RCC 7860 (cell line): ENCODE measurements at regions not wholly inside any gene's neighbourhood (a gene's known extent, or its start where the extent isn't known, plus 50 kb on each side); places are given as distances from the start of the nearest gene placed in this dataset.
"Not testable (repeated sequence)": the region's sequence is repeated elsewhere in the genome, so short reads cannot be mapped to it uniquely, and the experiment has no call there.

ENCODE experiments used
- DNase-seq: peaks from one replicate; pipeline ENCODE4 v3.0.0-alpha.2; 2015; ENCODE audit warnings: low spot score
- FAIRE-seq: peaks from 2 replicates; lab custom pipeline; 2012; peaks lifted over from hg19 to GRCh38; lab: Jason Lieb, UNC

- FAIRE-seq: no peak
Measured at GRCh38 chr3:163577271-163577670, 1501.0 kb downstream of the SI start.

GRCh38 chr3:163576314-163576713 lies 1502.0 kb downstream of the SI start:
- FAIRE-seq (no peak), DNase-seq (no peak)

More at GRCh38 chr3:163577271-163577670, 1501.0 kb downstream of the SI start:
- DNase-seq: no peak

DNA sequence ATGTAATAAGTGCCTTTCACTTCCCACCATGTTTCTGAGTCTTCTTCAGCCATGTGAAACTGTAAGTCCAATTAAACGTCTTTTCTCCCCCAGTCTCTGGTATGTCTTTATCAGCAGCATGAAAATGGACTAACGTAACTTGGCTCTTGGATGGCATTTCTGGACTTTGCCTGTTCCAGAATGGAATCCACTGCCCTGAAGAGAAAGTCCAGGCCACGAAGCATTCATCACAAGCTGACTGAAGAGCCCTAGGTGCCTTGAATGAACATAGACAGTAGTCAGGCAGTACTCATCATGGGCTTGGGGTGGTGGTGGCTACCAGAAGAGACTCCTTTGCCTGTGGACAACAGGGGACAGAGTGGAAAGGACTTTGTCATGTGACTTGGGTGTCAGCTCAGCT lies 1505.0 kb downstream of the SI start:
- no peak for DNase-seq
- no peak for FAIRE-seq

DNA sequence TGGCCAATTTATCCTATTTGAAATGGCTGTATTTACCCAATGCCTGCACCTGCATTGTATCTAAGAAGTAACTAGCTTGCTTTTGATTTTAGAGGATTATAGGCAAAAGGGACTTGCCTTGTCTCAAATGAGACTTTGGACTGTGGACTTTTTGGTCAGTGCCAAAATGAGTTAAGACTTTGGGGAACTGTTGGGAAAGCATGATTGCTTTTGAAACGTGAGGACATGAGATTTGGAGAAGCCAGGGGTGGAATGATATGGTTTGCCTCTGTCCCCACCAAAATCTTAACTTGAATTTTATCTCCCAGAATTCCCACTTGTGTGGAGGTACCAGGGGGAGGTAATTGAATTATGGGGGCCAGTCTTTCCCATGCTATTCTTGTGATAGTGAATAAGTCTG lies 1505.4 kb downstream of the SI start:
- FAIRE-seq (no peak), DNase-seq (no peak)

DNA sequence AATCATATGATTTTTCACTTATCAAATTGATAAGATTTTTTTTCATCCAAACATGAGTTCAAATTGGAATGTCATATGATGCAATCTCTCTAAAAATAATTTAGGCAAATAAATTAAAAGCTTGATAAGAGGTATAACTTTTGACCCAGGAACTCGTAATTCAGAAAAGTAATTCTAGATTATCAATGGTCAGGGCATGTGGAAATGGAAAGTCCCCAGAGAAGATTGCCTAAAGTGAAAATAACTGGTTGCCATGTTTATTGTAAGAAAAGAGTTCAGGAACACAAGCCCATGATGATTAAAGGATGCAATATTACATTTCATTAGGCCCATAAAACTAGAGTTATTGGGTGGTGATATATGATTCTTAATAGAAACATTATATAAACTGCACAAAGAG lies 1514.8 kb downstream of the SI start:
- DNase-seq (no peak), FAIRE-seq (no peak)

GRCh38 chr3:163562625-163563024 lies 1515.7 kb downstream of the SI start:
- no peak for FAIRE-seq
- no peak for DNase-seq

- FAIRE-seq: no peak
- no peak for DNase-seq
Measured at GRCh38 chr3:163561151-163561550, 1517.1 kb downstream of the SI start.

GRCh38 chr3:163560459-163560858 lies 1517.8 kb downstream of the SI start:
- no peak for FAIRE-seq

GRCh38 chr3:163556813-163557523 lies 1521.3 kb downstream of the SI start:
- FAIRE-seq (no peak), DNase-seq (no peak)

More at GRCh38 chr3:163560459-163560858, 1517.8 kb downstream of the SI start:
- no peak for DNase-seq

GRCh38 chr3:163555918-163556317 lies 1522.4 kb downstream of the SI start:
- DNase-seq: no peak
- peak; percentile 58 for FAIRE-seq

GRCh38 chr3:163552659-163552966 lies 1525.7 kb downstream of the SI start:
- FAIRE-seq: no peak

GRCh38 chr3:163551915-163552658 lies 1526.2 kb downstream of the SI start:
- not testable (repeated sequence) for FAIRE-seq, DNase-seq

More at GRCh38 chr3:163552659-163552966, 1525.7 kb downstream of the SI start:
- DNase-seq: no peak

GRCh38 chr3:163548015-163548414 lies 1530.3 kb downstream of the SI start:
- DNase-seq: no peak

DNA sequence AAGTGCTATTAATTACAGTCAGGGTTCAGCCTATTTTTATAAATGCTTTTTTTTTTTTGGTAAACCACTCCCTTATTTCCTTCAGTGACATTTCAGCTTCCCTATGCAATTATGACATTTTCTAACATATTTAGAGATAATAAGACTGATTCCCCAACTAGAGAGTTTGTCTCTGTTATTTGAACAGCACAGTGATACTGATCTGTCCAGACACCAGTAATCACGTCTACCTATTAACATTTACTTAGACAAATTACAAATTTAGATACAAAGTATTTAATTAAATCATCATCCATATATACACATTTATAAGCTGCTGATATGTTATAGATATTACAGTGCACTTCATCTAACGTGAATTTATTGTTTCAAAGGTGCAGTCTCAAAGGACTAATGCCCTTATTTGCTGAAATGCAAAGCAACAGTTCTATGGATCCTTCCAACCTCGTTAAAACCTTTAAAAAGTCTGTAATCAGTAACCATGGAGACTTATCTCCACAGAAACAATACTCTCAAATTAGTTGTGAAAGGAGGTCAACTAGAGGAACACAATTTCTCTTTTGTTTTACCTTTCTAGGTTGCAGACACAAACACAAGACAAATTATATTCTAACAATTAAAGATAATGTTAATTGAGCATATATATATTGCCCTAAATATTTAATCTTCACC lies 1531.1 kb downstream of the SI start:
- DNase-seq (no peak), FAIRE-seq (no peak)

More at GRCh38 chr3:163548015-163548414, 1530.3 kb downstream of the SI start:
- FAIRE-seq: no peak

DNA sequence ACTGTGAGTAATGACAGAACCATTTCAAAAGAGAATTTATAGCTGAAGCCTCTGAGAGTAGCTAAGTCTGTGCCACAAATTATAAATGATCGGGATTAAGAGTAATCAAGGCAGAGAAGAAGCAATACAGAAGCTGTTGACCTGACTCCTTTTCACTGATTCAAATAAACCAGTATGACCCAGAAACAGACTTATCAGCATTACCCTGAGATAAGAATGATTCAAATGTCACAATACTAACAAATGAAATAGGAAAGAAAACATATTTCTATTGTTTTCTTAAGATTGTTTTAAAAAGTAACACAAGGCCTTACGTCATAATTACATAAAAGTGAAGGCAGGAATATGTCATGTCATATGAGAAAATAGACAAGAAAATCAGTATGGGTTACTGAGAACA lies 1534.6 kb downstream of the SI start:
- DNase-seq (no peak), FAIRE-seq (no peak)

DNA sequence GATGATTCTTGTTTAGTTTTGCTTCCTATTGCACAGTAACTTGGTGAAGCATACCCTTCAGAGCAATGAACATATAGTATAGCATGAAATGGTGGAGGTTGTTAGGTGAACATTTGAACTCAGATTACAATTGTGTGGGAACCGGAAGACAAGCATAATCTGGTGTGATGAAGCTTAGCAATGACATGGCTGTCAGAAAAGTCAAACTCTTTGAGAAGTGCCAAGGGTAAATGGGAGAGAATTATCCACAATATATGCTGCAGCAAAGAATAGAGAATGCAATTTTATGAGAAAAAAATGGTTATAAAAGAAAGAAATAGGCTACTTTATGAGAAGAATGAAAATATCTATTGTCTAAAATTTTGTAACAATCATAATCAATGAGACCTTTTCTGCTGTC lies 1536.7 kb downstream of the SI start:
- FAIRE-seq (no peak), DNase-seq (no peak)

DNA sequence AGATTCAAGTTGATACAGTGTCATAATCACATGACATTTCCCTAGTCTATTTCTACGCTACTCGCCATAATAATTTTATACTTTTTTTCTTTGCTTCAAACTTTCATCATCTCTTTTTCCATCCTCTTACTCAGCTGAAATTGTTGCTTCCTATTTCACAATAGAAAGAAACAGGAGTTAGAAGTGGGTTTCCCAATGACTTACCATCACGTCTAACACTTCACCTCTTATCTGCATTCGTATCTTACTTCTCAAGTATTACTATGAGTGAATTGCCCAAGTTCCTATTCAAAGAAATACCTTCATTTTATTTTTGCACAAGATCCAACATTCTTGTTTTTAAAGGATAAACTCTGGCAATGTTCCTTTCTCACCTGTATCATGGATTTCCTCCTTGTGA lies 1539.9 kb downstream of the SI start:
- DNase-seq: no peak
- FAIRE-seq: no peak

DNA sequence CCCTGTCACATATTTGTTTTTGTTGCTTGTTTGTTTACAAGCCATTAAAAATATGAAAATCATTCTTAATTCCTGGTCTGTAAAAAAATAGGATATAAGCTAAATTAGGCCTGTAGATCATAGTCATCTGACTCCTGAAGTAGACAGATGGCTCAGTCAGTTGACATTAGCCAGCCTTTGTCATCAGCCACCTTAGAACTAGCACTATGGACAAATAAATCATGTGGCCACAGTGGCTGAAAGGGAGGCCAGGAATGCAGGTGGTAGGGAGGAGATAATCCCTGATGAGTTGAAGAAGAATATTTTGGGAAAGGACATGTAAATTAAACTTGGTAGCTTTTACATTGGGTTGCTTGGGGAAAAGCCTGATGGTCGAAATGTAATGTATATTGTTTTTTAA lies 1544.9 kb downstream of the SI start:
- DNase-seq: no peak
- FAIRE-seq: no peak

- FAIRE-seq (no peak), DNase-seq (no peak)
Measured at GRCh38 chr3:163523375-163523774, 1554.9 kb downstream of the SI start.

GRCh38 chr3:163521261-163521660 lies 1557.0 kb downstream of the SI start:
- FAIRE-seq (no peak), DNase-seq (no peak)

DNA sequence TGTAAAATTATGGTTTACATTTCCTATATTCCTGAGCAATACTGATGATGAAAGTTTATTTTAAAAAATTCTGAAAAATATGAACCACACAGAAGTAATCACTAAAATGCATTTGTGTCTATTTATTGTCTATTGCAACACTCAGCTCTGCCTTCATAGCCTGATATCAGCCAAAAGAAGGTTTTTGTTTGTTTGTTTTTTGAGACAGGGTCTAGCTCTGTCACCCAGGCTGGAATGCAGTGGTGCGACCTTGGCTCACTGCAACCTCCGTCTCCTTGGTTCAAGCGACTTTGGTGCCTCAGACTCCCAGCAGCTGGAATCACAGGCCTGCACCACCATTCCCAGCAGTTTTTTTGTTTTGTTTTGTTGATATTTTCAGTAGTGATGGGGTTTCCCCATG lies 1560.2 kb downstream of the SI start:
- DNase-seq (no peak), FAIRE-seq (no peak)

- FAIRE-seq (no peak), DNase-seq (no peak)
Measured at GRCh38 chr3:163513149-163513657, 1565.1 kb downstream of the SI start.
